Midbrain (tissue), 1 donor: ENCODE measurements at regions not wholly inside any gene's neighbourhood (a gene's known extent, or its start where the extent isn't known, plus 50 kb on each side); places are given as distances from the start of the nearest gene placed in this dataset.

Experiments
- DNase-seq: peaks from one replicate; lab custom pipeline; 2025; lab: John Stamatoyannopoulos, UW

DNA sequence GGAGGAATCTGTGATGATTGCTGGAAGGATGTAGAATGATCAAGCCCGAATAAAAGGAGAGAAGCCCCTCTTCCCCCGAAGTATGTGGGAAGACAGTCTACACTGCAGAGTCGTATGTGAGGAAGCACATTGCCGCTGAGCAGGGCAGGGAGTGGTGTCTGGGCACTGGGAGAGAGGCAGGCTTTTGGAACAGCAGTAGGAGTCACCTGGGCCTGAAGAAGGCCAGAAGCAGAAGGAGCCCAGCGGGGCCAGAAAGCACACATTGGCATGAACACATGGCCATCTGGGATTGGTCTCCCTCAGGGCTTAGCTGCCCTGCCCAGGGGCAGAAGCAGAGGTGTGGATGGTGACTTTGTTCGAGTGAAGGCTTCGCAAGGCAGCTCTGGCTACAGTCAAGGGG lies 162.8 kb downstream of the ERCC6L2 start:
- DNase-seq: no peak

DNA sequence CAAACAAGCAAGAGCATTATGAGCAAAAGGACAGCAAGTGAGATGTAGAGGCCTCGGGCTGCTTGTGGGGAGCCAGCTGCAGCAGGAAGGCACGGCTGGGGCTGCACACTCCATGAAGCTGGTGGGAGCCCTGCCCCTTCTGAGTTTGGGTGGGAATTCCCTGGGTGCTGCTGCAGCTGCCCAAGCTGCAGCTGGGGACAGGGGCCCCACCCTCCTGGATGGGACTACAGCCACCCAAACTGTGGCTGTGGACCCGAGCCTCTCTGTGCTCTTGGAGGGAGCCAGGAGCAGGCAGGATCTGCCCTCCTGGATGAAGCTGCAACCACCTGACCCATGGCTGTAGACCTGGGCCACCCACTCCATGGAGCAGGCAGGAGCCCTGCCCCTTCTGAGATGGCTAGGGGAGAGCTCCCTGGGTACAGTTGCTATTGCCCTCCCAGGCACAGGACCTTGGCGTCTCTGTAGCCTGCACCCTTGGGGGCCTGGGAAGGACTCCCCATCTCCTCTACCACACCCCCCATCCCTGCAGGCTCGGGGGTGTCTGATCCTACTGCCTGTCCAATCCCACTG lies 159.1 kb downstream of the ERCC6L2 start:
- no peak for DNase-seq

DNA sequence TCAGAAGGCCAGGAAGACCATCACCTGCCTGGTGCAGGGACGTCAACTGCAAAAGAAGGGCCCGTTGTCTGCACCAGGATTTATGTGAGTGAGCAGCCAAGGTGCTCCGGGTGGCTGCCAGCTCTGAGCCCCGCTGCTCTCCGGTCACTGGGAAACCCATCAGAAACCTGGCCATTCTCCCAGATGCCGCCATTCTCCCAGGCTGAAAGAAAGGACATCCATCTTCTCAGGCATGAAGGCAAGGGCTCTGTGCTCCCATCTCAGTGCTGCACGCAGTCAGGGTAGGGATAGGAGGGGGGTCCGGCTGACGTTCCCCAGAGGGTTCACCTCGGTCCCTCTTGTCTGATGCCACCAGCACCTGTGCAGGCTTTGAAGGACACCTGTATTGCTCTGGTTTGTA lies 158.4 kb downstream of the ERCC6L2 start:
- DNase-seq: peak; percentile 33

DNA sequence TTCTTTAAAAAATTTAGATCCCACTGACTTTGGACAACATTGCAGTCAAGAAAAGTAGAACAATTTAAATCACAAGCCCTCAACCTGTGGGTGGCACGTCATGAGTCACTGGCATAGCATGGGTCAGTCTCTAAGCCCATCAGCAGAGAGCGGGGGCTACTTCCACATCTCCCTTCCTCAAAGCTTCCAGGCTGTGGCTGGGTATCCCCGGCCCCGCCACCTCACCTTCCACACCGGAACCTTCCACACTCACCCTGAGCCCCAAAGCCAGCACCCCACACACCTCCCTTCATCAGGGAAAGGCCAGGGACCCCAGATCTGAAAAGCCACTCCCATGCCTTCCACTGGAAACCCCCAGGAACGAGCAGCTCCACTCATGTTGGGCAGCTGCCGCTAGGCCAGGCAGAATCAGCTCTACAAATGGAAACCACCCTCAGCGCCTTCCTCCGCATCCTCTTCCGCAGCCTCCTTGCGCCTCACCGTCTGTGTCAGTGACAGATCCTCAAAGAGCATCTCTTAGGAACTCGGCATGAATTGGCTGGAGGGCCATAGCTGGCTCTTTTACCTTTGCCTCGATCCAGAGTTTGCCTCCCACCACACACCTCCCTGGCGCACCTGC lies 156.5 kb downstream of the ERCC6L2 start:
- DNase-seq: no peak

DNA sequence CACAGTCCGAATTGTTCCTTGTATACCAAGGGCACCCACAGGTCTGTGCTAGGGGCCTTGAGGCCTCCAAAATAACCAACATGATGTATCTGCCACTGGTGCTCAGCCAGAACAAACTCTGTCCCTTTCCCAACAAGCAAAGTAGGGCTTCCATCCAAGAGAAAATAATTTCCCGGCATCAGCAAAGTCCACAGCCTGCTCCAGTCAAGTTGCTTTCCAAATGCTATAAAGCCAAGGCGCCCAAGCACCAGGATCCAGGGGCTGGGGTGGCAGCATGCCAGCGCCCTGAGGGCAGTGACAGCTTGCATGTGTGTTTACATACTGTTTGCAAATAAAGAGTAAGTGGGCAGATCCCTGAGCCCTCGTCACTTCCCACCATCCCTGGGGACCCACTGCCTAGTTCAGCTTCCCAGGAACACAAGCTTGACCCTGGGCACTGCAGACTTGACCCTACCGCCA lies 155.9 kb downstream of the ERCC6L2 start:
- DNase-seq: peak; percentile 42

DNA sequence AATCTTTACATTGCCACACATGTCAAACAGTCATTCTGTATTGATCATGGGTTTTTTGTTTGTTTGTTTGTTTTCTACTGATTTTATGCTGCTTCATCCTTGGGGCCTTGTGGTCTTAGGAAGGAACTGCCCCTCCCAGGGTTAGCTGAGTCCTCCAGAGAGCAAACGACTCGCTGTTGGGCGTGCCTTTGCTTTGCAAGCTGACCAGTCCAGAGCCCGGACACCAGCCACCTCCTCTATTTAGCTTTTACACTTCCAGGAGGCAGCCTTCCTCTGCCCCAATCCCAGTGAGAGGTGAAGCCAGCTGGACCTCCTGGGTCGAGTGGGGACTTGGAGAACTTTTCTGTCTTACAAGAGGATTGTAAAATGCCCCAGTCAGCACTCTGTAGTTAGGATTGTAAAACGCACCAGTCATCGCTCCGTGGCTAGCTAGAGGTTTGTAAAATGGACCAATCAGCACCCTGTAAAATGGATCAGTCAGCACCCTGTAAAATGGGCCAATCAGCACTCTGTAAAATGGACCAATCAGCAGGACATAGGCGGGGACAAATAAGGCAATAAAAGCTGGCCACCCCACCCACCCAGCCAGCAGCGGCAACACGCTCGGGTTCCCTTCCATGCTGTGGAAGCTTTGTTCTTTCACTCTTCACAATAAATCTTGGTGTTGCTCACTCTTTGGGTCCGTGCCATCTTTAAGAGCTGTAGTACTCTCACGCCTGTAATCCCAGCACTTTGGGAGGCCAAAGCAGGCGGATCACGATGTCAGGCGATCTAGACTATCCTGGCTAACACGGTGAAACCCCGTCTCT lies 154.4 kb downstream of the ERCC6L2 start:
- DNase-seq: no peak

DNA sequence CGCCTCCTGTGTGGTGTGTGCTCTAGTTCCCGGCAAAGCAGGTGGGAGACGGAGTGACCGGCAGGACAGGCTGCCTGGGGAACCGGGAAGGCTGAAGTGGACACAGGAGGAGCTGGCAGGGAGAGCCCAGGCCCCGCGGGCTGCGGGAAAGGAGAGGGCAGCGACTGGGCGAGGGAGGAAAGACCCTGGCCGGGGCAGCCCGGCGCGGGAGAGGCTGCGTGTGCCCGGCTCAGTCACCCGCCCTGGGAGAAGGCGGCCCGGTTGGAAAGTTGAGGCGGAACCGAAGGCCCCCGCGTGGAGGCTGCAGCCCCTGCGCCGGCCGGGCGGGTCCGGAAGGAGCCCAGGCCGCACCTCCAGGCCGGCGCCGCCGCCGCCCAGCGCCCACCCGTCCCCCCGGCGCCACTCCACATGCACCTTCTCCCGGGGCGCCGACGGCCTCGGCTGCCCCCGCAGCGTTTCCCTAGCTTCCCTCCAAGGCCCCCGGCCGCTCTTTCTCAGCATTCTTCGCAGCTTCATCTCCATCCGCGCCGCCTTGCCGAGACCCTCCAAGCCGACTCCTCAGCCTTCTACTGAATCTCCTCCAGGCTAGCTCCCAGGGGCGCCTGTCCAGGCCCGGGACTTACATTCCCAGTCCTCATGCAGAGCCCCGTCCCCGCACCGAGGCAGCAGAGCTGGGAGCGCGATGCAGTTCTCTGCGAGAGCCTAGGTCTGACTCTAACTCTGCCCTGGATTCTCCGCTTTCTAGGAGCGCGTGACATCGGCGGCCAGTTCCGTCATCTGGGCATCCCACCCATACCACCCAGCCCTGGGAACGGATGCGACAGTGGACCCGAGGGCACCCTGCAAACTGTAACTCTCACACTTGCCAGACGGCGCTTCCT lies 152.0 kb downstream of the ERCC6L2 start:
- no peak for DNase-seq

DNA sequence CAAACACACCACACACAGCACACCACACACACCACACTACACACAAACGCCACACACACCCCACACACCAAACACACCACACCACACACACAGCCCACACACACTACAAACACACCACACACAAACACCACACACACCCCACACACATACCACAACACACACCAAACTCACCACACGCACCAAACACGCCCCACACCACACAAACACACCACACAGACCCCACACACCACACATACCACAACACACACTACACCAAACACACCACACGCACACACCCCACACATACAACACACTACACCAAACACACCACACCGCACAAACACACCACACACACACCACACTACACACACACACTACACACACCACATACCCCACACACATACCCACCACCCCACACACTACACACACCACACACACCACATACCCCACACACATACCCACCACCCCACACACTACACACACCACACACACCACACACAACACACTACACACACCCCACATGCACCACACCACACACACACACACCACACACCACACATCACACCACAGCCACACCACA lies 151.2 kb downstream of the ERCC6L2 start:
- DNase-seq: no peak

DNA sequence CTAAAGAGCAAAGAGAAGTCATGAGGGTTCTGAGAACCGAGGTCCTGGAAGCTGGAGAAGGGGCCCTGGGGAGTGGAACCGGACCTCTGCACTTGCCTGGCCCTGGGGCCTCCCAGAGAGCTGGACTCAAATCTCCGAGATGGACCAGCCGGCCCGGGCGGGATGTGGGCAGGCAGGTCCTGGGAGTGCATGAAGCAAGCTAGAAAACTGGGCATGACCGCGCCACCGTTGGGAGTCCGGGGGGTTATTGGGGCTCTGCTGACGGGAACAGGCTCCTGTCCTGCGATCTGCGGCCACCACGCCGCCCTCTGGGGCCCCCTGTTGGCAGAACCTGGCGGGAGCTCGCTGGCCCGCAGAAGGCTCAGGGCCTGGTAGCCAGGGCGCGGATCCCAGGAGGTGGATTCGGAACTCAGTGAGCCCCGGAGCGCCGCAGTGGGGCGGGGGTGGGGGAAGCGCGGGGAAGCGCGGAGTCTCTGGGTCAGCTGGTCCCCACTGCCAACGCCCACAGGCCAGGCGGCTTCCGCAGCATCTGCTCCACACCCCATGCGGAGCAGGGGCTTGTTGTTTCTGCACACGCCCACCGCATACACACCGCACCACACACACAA lies 150.6 kb downstream of the ERCC6L2 start:
- DNase-seq: no peak

DNA sequence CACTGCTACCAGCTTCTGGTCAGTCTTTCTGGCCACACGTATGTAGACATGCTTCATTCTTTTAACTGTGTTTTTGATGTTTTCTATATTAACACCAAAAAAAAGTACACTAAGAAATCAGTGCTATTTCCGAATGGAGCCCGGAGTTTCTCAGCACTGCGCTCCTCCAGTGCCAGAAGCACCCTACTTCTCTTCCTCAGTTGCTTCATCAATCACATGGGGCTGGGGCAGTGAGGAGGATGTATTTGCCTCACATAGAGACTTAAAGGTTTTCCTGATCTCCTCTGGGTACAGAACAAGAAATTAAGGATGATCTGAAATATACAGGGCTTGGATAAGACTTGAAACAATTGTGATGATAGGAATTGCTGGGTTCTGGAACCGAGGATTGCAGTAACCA lies 148.0 kb downstream of the ERCC6L2 start:
- no peak for DNase-seq

DNA sequence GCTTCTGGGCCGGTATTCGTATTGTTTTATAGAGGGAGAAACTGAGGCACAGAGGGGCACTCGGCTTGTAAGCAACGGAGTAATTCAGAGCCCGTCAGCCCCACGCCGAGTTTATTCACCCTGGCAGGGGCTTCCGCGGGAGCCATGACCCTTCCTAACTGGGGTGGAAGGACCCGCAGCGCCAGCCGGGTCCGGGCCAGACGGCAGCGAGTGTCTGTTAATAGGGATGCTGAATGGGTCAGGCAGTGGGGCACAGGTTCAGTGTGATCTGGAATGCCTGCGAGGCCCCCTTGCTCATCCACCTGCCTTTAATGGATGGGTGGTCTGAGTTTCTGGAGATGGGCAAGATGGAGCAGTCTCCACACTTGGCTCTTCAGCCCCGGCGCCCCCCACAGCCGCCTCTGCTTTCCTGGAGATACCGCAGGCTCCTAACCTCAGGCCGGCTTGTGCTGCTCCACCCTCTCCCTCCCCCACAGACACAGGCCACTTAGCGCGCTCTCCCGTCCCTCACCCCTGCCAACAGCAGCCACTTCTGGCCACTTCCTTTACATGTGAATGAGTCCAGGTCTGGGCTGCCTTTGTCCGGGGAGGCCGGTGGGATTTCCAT lies 147.1 kb downstream of the ERCC6L2 start:
- DNase-seq: peak; percentile 24

DNA sequence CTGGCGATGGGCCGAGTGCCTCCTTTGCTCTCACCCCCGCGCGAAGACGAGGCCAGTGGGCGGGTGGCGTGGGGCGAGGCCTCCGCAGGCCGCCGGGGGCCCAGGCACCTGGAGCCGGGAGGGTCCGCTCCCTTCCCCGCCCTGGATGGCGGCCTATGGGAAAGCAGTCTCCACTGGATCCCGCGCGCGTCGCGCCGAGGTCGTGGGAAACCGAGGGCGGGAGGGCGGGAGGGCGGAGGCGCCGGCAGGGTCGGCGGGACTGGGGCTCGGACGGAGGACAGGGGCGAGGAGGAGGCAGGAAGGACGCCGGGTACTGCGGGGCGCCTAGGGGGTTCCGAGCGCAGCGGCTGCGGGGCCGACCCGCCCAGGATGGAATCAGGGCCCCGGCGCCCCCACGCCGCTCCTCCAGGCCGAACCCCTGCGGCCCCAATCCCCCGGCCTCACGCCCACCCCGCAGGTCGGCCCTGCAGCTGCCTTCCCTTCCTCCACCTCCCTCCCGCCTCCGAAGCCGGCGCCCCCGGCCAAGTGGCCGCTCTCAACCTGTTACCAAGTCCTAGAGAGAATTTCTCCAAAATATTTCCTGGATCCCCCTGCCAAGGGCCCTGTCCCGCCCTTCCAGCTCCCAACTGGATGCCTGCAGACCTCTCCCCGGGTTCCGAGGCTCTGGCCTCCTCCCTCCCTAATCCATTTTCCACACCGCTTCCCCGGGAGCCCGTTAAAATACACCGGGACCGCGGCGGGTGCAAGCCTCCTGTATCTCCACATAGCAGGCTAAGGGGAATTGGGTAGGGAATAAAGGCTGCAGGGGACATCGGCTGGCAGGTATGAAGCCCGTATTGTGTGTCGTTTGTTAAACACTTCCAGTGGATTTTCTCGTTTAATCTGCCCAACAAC lies 146.3 kb downstream of the ERCC6L2 start:
- peak; percentile 49 for DNase-seq

DNA sequence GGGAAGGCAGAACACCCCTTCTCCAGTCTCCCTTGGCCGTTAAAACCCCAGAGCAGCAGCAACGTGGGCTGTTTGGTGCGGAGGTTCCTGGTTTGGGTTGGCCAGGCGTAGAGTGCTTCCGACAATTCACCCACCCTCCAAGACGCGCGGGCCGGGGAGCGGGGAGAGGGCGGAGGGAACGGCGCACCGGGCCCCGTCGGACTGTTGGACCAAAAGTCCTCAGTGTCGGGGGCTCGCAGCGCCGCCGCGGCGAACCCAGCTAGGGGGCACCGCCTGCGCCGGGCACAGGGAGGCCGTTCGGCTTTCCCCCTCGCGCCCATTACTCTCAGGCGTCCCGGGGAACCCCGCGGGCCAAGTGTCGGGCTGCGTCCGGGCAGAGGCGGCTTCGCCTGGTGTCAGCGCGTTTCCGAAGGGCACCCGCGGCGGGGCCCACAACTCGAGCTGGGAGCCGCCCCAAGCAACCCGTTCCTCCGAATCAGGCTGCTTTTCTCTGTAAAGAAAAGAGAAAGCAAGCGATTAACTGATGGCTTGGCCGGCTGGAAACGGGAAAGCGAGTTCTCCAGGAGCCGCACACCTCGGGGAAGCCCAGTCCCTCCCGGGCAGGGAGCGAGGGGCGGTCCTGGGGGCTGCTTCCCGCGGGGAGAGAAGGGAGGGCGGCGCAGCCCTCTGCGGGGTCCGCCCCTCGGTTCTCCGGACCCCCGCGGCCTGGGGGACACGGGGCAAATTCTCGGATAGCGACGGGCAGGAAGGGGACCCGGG lies 145.5 kb downstream of the ERCC6L2 start:
- DNase-seq: peak; percentile 38

DNA sequence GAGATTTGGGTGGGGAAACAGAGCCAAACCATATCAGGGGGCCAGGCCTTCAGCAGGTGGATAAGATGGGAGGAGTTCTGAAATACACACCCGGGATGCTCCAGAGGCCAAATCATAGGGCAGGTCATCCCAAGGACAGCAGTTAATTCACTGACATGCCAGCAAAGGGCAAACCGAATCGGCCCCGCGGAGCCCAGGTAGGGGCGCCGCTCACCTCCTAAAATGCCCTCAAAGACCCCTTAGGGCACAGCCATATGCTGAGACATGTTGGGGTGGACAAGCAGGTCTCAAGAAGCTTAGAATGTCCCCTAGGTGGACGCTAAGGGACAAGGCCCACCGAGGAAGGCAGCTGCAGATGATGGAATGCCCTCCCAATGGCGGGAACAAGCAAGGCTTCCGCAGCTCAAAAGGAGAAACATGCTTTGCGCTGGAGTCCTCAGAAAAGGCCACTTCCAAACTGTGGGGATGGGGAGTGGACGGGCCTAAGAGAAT lies 144.9 kb downstream of the ERCC6L2 start:
- DNase-seq: no peak
